ENCODE measurements at regions not wholly inside any gene's neighbourhood (a gene's known extent, or its start where the extent isn't known, plus 50 kb on each side); places are given as distances from the start of the nearest gene placed in this dataset.

GRCh38 chr2:186136860-186137259 lies 349.2 kb upstream of the ZC3H15 start:
- ATAC-seq = no peak
- H3K4me2 ChIP-seq (ENCODE audit: low read length) = no peak overlapping the region
- H3K79me2 ChIP-seq (ENCODE audit: low read length) = no peaks in the 10 kb centered on the region
- no peaks in the 10 kb centered on the region for H3K9me2 ChIP-seq (replicated peaks; ENCODE audit: low read length)
- no peaks in the 10 kb centered on the region for H4K20me1 ChIP-seq (ENCODE audit: low read length)
- CTCF ChIA-PET = no interaction called here
- H3K27me3 ChIP-seq (ENCODE audit: low read length) = no peaks in the 10 kb centered on the region
- TF ChIP-seq CTCF (conservative IDR thresholded peaks at IDR 0.05; ENCODE audit: low read depth, low read length) (no peak), EZH2phosphoT487 (IDR thresholded peaks at IDR 0.05; ENCODE audit: borderline replicate concordance, low read length) (no peak), EZH2 (IDR thresholded peaks at IDR 0.05; ENCODE audit: low read length, unreplicated experiment) (no peak)
- no peak overlapping the region for H3K4me3 ChIP-seq (ENCODE audit: low read length)
- intact Hi-C loops (cut with micrococcal nuclease) = loop anchor here (10.0 kb wide), 2 partner anchors 162 to 288 kb away; no protein-coding TSS in a partner anchor
- H3K9ac ChIP-seq (ENCODE audit: low read length) = no peak overlapping the region
- BruUV-seq (replicated peaks) = no TSS peak
- no peak overlapping the region for H2AFZ ChIP-seq (ENCODE audit: low read length)
- peaks cover 8% of the 10 kb centered on the region; the same call in 1 of the 2 replicates for H3K4me1 ChIP-seq (ENCODE audit: insufficient read depth, low read length)
- H3K27ac ChIP-seq (ENCODE audit: low read length) = no peak overlapping the region
- POLR2A ChIA-PET (ENCODE audit: unreplicated experiment) = no interaction called here
- no peak for DNase-seq
- no peaks in the 10 kb centered on the region for H3K9me3 ChIP-seq (ENCODE audit: low read length)
- H3K36me3 ChIP-seq (ENCODE audit: low read depth, low read length) = no peaks in the 10 kb centered on the region
- H3F3A ChIP-seq (ENCODE audit: low read length, unreplicated experiment) = no peaks in the 10 kb centered on the region

- Histone ChIP-seq H2AFZ (ENCODE audit: low read length) (no peak overlapping the region), H3K9me3 (ENCODE audit: low read length) (no peaks in the 10 kb centered on the region), H3K4me1 (ENCODE audit: insufficient read depth, low read length) (peaks cover 5% of the 10 kb centered on the region; the same call in 1 of the 2 replicates), H3K9me2 (replicated peaks; ENCODE audit: low read length) (no peaks in the 10 kb centered on the region), H3K9ac (ENCODE audit: low read length) (no peak overlapping the region), H4K20me1 (ENCODE audit: low read length) (no peaks in the 10 kb centered on the region), H3K27me3 (ENCODE audit: low read length) (no peaks in the 10 kb centered on the region), H3F3A (ENCODE audit: low read length, unreplicated experiment) (no peaks in the 10 kb centered on the region), H3K4me2 (ENCODE audit: low read length) (no peak overlapping the region), H3K36me3 (ENCODE audit: low read depth, low read length) (no peaks in the 10 kb centered on the region), H3K4me3 (ENCODE audit: low read length) (no peak overlapping the region), H3K27ac (ENCODE audit: low read length) (no peak overlapping the region), H3K79me2 (ENCODE audit: low read length) (no peaks in the 10 kb centered on the region)
- intact Hi-C loops (cut with micrococcal nuclease) = loop anchor here (10.0 kb wide), 2 partner anchors 164 to 286 kb away; no protein-coding TSS in a partner anchor
- ChIA-PET POLR2A (ENCODE audit: unreplicated experiment) (no interaction called here), CTCF (no interaction called here)
- no TSS peak for BruUV-seq (replicated peaks)
- TF ChIP-seq EZH2phosphoT487 (IDR thresholded peaks at IDR 0.05; ENCODE audit: borderline replicate concordance, low read length) = no peak
- no peak for TF ChIP-seq CTCF (conservative IDR thresholded peaks at IDR 0.05; ENCODE audit: low read depth, low read length)
- TF ChIP-seq EZH2 (IDR thresholded peaks at IDR 0.05; ENCODE audit: low read length, unreplicated experiment) = no peak
- DNase-seq (no peak), ATAC-seq (no peak)
Observed at GRCh38 chr2:186138845-186139244, 347.2 kb upstream of the ZC3H15 start.

- no peaks in the 10 kb centered on the region for H3K9me2 ChIP-seq (replicated peaks; ENCODE audit: low read length)
- TF ChIP-seq CTCF (conservative IDR thresholded peaks at IDR 0.05; ENCODE audit: low read depth, low read length) (no peak), EZH2 (IDR thresholded peaks at IDR 0.05; ENCODE audit: low read length, unreplicated experiment) (no peak), EZH2phosphoT487 (IDR thresholded peaks at IDR 0.05; ENCODE audit: borderline replicate concordance, low read length) (no peak)
- H3K79me2 ChIP-seq (ENCODE audit: low read length) = no peaks in the 10 kb centered on the region
- no peaks in the 10 kb centered on the region for H3K27me3 ChIP-seq (ENCODE audit: low read length)
- H3K4me2 ChIP-seq (ENCODE audit: low read length) = no peak overlapping the region
- no peaks in the 10 kb centered on the region for H3K4me1 ChIP-seq (ENCODE audit: insufficient read depth, low read length)
- H3K27ac ChIP-seq (ENCODE audit: low read length) = no peak overlapping the region
- intact Hi-C loops (cut with micrococcal nuclease) = no loop called here
- ATAC-seq (no peak), DNase-seq (no peak)
- H2AFZ ChIP-seq (ENCODE audit: low read length) = no peak overlapping the region
- no peak overlapping the region for H3K9ac ChIP-seq (ENCODE audit: low read length)
- H3K36me3 ChIP-seq (ENCODE audit: low read depth, low read length) = no peaks in the 10 kb centered on the region
- H3K4me3 ChIP-seq (ENCODE audit: low read length) = no peak overlapping the region
- ChIA-PET CTCF (no interaction called here), POLR2A (ENCODE audit: unreplicated experiment) (no interaction called here)
- H4K20me1 ChIP-seq (ENCODE audit: low read length) = no peaks in the 10 kb centered on the region
- BruUV-seq (replicated peaks) = no TSS peak
- H3K9me3 ChIP-seq (ENCODE audit: low read length) = no peaks in the 10 kb centered on the region
- no peaks in the 10 kb centered on the region for H3F3A ChIP-seq (ENCODE audit: low read length, unreplicated experiment)
Observed at GRCh38 chr2:186159101-186159500, 327.0 kb upstream of the ZC3H15 start.

All from PC-3 (cell line).